Myocyte (in vitro differentiated cells): ENCODE measurements at regions not wholly inside any gene's neighbourhood (a gene's known extent, or its start where the extent isn't known, plus 50 kb on each side); places are given as distances from the start of the nearest gene placed in this dataset.

Source experiments
- DNase-seq: peaks from one replicate; pipeline ENCODE4 v3.0.0-alpha.2; 2012; ENCODE audit warnings: low read depth

DNA sequence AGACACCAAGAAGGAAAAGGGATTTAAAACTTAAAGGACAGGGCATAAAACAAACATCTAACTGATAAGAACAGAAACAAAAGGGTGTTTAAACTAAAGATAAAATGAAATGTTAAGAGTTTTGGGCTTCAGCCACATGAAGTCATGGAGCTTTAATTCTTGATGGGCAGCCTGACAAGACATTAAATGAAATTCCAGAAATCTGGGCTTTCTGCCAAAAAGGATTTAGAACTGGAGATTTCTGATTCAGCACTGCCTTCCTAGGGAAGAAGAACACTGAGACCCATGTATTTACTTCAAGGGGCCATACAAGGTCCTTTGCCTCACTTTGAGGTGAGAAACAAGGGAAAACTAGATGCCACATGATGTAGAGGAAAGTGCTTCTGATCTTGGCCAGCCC is 355.9 kb upstream of the RAG2 start:
- peak; percentile 1 for DNase-seq

DNA sequence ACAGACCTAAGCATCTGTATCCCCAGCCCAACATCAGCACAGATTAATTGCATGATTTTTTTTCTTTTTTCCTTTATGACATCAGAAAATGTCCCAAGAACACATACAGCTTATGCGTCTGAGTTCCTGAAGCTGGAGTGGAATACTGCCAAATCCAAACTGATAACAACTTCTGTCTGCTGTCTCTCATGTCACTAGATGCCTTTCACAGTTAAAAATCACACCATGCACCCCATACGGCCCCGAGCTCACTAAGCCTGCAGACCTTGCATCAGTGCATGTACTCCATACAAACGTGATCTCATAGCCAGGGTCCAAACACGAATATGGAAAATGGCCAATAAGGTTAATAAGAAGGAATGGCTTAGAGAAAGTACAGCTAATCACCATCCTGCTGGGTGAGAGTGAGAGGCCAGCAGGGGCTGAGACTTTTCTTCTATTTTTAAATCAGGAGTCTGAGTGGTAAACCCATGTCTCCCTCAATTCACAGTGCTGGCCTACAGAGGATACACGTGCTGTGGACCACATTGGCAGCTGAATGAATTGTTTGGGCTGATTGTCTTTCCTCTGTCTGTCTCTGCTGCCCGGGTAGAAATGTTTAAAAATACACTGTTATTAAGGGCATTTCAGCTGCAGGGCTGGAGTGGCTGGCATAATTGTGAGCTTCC is 350.6 kb upstream of the RAG2 start:
- DNase-seq, result no peak

DNA sequence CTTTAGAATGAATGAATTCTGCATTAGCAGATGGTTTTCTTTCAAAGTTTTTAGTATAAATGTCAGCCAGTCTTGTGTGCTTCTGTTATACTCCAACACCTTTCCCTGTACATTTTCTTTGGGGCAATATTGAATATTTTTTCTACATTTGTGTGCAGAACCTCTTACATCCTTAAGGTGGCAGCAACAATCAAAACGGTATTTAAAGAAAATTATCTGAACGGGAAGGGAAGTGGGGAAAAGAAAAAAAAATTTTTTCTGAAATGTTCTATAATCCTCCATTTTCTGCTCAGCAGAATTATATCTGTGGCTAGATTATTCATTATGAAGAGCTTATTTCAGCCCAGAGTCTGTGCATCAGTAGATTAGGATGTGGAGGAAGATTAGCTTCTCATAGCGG is 347.3 kb upstream of the RAG2 start:
- no peak for DNase-seq

DNA sequence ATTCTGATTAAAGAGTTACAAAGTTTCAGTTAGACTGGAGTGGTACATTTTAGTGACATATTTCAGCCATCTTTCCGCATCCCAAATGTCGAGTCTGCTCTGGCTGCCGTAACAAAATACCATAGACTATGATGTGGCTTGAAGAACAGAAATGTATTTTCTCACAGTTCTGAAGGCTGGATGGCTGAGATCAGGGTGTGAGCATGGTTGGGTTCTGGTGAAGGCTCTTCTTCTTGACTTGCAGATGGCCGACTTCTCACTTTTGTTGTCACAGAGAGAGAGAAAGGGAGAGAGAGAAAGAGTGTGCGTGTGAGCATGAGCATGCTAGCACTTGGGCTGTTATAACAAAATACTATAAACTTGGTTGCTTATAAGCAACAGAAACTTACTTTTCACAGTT is 335.4 kb upstream of the RAG2 start:
- no peak for DNase-seq

DNA sequence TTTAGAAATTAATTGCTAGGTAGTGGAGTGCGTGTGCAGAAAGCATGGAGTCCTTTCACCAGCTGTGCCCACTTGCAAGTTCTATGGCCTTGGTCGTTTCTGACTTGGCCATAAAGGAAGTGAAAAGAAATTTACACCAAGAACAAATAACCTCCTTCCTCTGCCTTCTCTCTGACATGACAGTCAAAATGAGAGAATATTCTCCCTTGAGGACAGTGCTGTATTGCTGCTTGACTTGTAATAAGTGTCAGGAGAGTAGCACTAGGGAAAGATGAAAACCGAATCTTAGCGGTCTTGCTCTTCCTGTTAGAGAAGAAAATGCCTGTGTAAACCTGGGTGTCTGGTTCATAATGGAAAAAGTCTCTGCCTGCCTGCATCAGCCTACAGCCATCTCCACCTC is 333.1 kb upstream of the RAG2 start:
- no peak for DNase-seq

DNA sequence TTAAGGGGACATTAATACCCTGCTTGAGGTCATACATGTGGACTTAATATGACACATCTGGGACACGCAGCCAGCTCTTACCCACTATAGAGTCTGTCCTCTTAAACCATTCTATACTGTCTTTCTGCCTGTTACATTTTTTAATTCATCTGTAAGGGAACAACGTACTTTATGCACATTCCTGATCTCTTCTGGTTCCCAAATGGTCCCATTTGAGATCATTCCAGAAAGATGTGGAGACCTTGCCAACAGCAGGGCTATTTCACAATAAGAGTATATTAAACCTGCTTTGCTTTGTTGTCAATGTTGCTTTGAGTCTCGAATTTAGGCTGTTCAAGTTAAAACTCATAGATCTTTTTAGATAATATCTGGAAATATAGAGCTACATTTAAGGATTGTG is 332.2 kb upstream of the RAG2 start:
- no peak for DNase-seq

DNA sequence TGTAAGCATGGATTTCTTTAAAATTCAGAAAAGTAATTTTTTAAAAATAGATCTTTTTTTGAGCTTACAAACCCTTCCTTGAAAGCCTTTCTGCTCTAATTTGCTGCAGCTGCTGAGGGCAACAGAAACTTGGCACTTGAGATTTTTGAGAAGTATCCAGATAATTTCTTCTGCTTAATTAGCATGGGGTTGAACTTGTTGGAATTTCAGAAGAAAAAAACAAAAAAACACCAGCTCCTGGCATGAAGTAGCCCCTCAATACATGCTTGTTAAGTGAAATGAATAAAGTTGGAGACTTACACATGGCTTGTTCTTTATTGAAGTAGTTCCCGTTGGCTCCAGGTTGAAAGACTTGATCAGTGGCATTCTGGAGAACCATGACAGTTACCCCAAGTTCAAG is 331.4 kb upstream of the RAG2 start:
- DNase-seq, result no peak

DNA sequence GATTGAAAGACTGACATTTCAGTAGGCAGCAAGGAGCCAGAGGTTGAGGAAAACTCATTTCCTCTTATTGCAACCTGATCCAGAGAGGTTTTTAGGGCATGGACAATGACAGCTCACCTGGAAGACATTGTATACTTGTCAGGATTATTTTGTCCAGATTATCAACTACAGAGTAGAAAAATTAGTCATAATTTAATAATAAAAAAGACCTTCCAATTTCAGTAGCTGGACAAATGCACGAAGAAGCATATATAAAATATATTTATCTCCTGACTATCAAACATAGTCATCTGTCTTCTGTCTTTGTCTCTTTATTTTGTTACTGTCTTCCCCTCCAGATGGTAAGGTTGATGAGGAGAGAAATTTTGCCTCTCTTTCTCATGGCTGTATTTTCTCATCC is 330.6 kb upstream of the RAG2 start:
- no peak for DNase-seq

DNA sequence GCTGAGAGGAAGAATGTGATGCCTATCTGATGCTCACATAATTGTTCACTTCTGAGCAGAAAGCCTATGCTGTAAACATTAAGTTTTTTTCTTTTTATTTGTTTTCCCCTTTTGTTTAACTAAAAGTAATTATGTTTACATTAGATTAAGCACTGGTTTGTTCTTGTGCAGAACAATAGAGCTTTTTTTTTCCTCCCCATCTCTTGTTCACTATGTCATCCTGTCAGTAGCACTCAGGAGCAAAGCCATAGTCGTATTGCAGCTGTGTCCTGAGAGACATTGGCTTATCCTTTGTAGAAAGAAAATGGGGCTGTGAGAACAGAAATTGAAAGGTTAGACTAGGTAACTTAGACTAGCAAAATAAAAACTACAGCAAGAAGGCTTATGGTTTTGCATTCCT is 301.8 kb upstream of the RAG2 start:
- DNase-seq, result no peak

DNA sequence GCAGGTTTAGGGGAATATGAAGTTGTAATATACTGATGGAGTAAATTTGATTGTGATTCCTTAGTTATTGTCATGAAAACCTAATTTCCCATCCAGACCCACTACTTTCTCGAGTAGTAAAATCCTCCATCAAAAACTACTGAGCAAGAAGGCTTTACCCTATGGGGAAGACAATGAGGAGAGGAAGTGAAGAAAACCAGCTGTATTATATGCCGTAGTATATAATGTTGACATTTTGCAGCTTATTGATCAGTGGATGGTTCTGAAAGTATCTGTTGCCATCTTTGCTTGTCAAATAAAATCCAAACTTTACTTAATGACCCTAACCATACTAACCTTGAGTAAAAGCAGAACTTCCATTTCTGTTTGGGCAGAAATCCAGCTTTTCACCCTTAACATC is 292.8 kb upstream of the RAG2 start:
- DNase-seq, result no peak

DNA sequence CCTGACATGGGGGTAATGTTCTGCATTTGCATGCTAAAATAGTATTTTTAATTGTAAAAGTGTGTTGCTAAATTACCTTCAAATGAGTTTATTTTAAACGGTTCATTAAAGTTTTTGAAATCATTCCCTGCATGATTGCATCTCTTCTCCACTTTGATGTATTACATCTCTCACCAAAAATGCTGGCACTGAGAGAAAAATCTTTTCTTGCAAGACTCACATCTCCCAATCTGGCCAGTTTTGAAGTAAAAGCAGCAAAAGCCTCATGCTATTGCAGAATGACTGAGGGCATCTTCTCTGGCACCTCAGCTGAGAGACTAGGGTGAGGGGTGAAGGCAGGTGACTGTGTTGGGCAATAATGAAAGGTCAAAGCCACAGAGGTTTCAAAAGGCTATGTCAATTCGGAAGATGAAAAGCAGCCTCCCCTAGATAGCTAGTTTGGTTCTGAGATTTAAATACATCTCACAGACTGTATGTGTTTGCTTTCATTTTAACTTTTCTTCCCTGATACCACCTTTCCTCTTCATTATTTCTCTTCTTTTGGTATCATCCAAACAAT is 292.2 kb upstream of the RAG2 start:
- DNase-seq, result no peak

DNA sequence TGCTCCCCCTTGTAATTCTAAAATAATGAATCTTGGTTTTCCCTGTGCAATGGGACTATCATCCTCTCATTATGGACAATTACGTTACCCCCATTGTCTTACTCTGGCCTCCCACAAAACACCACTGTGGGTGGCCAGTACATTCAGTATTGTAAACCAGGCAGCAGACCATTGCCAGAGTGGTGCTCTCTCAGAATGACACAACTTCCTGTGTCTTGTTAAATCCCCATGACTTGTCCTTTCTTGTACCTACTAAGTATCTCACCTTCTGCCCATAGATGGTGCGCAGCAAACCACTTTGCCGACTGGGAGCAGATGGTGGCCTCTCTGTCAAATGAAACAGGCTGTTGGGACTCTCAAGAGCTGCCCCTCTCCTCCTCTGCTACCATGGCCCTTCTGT is 287.1 kb upstream of the RAG2 start:
- no peak for DNase-seq

DNA sequence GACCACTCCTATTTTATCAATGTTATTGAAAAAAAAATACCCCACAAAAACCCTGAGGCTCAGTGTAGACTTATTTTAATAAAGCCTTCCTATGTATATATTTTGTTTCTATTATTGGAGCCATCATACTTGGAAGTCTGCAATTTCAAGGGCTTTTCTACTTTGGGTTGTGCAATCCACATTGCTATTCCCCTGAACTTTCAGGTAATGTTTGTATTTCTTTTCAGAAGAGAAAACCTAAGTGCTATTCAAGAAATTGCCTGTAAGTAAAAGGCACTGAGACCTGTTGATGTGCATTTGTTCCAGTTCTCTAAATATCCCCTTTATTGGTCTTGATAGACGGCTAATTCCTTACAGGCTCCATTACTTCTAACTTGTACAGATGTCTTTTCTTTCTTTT is 280.7 kb upstream of the RAG2 start:
- DNase-seq, result no peak

DNA sequence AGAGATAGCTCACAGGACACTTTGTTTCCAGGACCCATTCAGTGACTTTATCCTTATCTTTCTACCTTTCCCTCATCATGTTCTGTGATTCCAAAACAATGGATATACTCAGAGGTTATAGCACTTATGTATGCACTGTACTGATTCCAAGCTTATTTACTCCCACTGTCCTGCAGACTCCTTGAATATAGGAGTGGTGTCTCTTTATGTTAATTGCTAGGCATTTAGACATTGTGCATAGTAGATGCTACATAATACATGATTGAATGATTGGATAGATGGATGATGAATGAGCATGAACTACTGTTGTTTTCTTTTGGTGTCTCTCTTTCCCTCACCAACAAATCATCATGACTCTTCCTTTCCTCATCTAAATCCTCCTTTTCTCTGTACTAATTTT is 279.1 kb upstream of the RAG2 start:
- no peak for DNase-seq

DNA sequence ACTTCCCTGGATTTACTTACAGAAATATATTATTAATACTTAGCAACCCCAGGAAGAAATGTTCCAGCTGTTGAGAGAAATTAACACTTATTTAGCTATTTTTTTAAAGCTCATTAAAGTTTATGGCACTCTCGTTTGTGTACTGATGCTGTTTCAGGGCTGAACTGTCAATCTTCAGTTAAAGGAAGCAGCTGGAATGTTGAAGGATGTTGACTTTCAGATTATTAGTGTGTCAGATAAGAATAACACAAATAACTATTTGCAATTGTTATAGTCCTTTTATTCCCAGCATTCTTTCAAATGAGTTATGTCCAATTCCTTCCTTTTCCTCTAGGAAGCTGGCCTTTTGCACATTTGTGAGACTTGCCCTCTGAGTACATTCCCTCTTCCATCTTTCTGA is 278.2 kb upstream of the RAG2 start:
- no peak for DNase-seq

DNA sequence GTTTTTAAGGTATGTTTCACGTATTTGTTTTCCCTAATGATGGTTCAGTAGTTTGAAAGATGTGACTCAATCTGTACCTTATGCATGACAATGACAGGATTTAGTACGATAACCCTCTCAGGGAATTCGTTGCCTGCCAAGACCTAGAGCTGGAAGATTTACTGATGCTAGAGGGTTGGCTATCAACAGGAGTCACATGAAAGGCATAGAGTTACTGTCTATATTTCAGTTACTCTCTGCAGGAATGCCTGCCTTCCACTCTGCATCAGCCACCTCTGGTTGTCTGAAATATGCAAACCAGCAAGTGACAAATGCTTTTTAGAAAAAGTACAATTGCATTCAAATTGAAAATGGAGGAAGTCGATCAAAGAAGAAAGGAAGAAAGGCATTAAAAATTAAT is 276.3 kb upstream of the RAG2 start:
- no peak for DNase-seq

DNA sequence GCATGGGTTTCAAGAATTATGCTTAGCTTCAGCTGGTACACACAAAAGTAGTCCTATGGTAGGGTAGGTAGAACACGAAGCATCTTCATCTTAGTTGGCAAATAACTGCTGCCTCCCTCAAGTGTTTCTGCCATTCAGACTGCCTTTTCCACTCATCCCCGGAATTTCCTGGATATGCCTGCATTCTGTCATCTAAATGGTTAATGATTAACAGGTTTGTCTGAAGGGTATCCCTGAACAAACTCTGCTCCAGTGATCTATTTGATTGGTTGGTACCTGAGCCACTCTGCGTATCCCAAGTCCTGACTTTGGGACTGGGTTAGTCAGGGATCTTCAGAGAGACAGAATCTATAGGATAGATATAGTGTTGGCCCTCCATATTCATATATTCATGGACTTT is 272.3 kb upstream of the RAG2 start:
- no peak for DNase-seq

DNA sequence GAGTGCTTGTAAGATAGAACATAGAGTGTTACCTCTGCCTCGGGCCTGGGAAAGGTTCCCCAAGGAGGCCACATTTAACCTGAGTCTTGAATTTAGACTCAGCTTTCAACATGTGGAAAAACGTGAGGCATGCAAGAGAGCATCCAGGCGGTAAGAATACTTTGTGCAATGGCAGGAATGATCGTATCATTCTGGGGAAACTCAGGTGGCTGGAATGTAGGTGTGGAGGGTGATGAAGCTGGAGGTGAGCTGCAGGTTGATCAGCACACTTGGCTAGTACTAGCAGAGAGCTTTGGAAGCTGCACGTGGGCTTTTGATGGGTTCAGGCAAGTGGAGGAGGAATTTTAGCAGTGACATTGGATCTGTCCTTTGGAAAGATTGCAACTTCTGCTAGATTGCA is 270.3 kb upstream of the RAG2 start:
- DNase-seq, result no peak

DNA sequence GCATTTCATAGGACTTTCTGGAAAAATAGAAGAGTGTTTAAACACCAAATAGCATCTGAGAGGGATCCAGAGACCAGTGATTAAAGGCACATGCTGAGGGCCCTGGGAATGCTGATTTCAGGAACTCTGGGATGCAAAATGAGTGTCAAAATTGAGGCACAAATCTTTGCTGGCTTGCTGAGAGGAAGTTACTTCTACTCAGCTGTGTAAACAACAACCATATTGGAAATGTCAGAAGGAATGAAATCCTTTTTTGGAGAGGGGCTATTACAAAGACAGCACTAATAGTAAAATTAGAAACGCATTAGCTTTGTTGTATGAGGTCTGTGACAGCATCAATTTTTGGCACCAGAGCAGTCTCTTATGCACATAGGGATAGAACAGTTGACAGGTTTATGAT is 267.8 kb upstream of the RAG2 start:
- DNase-seq, result no peak

DNA sequence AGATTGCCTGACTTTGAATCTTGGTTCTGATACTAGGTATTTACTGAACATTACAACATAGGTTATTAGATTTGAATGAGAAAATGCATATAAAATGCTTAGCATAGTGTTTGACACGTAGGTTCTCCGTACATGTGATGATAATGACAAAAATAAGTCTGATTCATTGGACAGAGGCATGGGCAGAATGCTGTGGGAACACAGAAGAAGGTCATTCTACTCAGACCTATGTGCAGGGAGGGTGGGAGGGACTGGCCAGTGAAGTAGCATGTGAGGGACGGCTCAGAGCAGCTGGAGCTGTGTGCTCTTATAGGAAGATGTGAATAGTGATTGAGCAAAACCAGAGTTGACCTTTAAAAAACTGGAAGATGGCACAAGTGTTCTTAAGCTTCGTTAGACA is 256.8 kb upstream of the RAG2 start:
- DNase-seq, result no peak

DNA sequence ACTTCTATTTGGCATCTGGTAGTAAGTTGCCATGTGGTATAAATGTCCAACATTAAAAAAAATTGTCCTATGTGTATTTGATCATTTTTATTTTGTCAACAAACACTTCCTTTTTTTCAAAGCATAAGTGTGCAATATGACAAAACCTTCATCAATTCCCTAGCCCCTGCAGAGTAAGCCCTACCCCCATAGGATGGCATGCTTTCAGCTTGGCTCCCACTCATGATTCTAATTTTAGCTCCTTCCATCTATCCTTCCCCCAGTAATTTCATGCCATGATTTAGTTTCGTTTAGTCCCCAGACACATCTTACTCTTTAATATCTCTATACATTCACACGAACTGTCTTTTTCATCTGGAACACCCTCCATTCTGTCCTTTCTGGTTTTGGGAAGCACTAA is 250.6 kb upstream of the RAG2 start:
- no peak for DNase-seq

DNA sequence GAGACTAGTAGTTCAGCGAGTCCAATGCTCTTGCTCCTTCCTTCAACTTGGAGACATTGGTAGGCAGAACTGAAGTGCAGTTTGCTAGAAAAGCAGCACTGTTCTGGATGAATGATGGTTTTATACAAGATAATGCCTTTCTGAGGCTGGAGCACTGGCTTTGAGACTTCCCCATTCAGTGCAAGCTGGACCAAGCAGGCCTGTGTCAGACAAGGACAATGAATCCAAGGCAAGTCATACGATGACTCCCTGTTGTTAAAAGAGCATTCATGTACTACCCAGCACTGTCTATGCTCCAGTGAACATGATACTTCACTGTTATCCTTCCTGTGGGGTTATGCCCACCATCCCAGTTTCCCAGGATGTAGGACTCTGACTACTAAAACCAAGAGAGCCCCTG is 242.3 kb upstream of the RAG2 start:
- no peak for DNase-seq

DNA sequence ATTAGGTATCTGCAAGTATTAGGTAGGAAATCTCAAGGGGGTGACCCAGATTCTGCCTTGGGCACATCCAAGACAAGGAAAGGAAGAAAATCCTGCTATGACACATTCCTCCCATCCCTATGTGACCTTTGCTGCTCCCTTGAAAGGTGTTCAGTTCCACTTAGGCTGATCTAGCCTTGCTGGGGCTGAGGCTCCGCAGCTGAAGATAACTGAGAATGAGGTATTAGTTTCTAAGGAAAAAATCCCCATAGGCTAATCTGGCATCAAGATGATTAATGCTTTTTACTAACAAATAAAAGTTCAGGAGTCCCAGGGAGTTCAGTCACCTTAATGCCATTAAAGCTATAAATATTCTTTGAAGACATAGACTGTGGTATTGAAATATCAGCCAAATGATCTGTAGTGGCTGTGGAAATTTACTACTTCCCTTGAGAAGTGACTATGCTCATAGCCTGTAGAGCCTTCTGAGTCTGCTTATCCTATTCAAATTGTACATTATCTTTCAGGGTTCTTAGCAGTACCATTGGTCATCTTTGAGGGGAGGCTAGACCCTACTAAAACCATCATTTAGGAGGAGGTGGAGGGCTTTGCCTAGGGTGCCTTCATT is 239.9 kb upstream of the RAG2 start:
- no peak for DNase-seq
